Esophagus squamous epithelium (tissue), 5 donors: ENCODE measurements at regions not wholly inside any gene's neighbourhood (a gene's known extent, or its start where the extent isn't known, plus 50 kb on each side); places are given as distances from the start of the nearest gene placed in this dataset.

Experiments
- DNase-seq: peaks from one replicate; lab custom pipeline; 2025; lab: John Stamatoyannopoulos, UW
- H3K27ac ChIP-seq, 4 donors: fragments of 200-600 bp; sonication (generic); one replicate each; pipeline ENCODE4 v1.5.1; 2016 to 2019; ENCODE audit warnings: mild to moderate bottlenecking in 1 of 4
- H3K27me3 ChIP-seq, 4 donors: fragments of 200-600 bp; sonication (generic); 1 replicate in 3 of 4; 2 replicates in 1 of 4; pipeline versions ENCODE4 v1.5.1 to v1.6.0; 2017 to 2021; ENCODE audit warnings: antibody characterized with exemption in 1 of 4
- H3K36me3 ChIP-seq, 3 donors: fragments of 200-600 bp; sonication (generic); one replicate each; pipeline ENCODE4 v1.5.1; 2016 to 2019
- H3K4me1 ChIP-seq, 3 donors: fragments of 200-600 bp; sonication (generic); one replicate each; pipeline ENCODE4 v1.5.1; 2017 to 2019
- H3K4me3 ChIP-seq, 4 donors: fragments of 200-600 bp; sonication (generic); 1 replicate in 3 of 4; 2 replicates in 1 of 4; pipeline ENCODE4 v1.5.1; 2016 to 2019; ENCODE audit warnings: mild to moderate bottlenecking in 2 of 4, moderate library complexity in 1 of 4
- H3K9me3 ChIP-seq, 3 donors: fragments of 200-600 bp; sonication (generic); one replicate each; pipeline ENCODE4 v1.5.1; 2016 to 2019
- POLR2A ChIP-seq, 4 donors: fragments of 450-650 bp; IDR thresholded peaks; one replicate each; pipeline ENCODE4 v1.6.1; 2017; ENCODE audit warnings: antibody characterized with exemption in 4 of 4, mild to moderate bottlenecking in 4 of 4, moderate library complexity in 3 of 4
- WGBS, 2 donors: methylation state at CpG; one replicate each; pipeline ENCODE4 v1.1.5; 2018; 5-methylcytosine and 5-hydroxymethylcytosine counted together
- intact Hi-C: fragments of 100-400 bp; cut with DNase I; formaldehyde crosslinking; loops from one replicate; pipeline ENCODE4 v1.15.0; 2022
- TF ChIP-seq, protein P1 (sequence below), 6 experiments: fragments of 450-650 bp in 4 of 6; fragments of 200-600 bp in 2 of 6; sonication (generic) in 2 of 6; IDR thresholded peaks; one replicate each; pipeline ENCODE4 v1.5.1; 2016 to 2019; ENCODE audit warnings: antibody characterized with exemption in 6 of 6, mild to moderate bottlenecking in 4 of 6, moderate library complexity in 4 of 6
- donor health status: DM: yes; HTN: yes; CAD: no.

DNA sequence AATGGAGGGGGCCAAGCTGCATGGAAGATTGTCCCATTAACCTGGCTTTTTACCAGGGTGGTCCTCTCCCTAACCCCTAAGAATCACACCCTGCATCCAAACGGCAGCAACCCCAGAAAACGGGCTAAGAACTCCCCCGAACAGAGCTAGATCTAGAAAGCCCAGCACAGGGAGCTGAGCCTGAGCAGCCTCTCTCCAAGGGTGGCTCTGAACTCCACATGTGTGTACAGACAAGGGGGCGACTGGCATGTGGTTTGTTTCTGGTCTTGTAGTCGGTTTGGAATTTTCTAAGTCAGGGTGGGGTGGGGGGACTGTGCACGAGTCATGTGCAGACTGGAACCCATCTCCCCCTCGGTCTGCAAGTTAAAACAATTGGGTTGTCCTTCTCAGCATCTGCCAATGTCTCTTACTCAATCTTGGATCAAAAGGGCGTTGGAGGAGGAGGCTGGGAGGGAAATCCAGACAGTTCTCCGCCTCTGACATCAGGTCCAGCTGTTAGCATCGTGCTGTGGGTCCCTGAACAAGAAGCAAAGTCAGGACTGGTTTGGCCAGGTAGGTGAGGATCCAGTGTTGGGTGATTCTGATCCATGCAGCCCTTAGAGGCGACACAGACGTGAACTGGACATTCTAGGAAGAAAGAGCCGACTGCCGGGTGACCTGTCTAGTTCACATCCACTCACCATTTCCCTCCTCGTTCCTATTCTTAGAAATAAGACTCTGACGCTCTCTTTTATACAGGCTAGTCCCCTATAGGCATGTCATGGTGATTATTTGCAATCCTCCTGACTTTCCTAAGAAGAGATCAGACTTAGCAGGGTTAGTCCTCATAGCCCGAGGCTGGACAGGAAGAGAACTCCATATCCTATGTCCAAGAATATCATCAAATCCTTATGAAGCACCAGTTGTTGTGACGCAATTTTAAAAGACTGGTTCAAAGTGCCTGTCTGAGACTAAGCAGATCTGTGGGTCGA is 381.8 kb downstream of the SOX9 start:
- H3K27ac ChIP-seq: peak overlapping the region; percentile 59 to 83 (median 73)
- peaks cover 13 to 27% (median 20%) of the 10 kb centered on the region in 3 donors for H3K4me1 ChIP-seq
- H3K27me3 ChIP-seq: peaks cover 0 to 3% (median 0%) of the 10 kb centered on the region in 4 donors
- 27 to 31% methylated on average over 15 of the region's 19 CpGs for WGBS, 2 donors
- H3K36me3 ChIP-seq: no peaks in the 10 kb centered on the region
- no peaks in the 10 kb centered on the region for H3K9me3 ChIP-seq
- no peak for TF ChIP-seq POLR2A (IDR thresholded peaks at IDR 0.05)
- TF ChIP-seq, protein P1, sequence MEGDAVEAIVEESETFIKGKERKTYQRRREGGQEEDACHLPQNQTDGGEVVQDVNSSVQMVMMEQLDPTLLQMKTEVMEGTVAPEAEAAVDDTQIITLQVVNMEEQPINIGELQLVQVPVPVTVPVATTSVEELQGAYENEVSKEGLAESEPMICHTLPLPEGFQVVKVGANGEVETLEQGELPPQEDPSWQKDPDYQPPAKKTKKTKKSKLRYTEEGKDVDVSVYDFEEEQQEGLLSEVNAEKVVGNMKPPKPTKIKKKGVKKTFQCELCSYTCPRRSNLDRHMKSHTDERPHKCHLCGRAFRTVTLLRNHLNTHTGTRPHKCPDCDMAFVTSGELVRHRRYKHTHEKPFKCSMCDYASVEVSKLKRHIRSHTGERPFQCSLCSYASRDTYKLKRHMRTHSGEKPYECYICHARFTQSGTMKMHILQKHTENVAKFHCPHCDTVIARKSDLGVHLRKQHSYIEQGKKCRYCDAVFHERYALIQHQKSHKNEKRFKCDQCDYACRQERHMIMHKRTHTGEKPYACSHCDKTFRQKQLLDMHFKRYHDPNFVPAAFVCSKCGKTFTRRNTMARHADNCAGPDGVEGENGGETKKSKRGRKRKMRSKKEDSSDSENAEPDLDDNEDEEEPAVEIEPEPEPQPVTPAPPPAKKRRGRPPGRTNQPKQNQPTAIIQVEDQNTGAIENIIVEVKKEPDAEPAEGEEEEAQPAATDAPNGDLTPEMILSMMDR (IDR thresholded peaks at IDR 0.05): no peak
- no peak for DNase-seq
- intact Hi-C loops: no loop called here
- H3K4me3 ChIP-seq: peak overlapping the region in 1 of 4 donors; percentile 28

DNA sequence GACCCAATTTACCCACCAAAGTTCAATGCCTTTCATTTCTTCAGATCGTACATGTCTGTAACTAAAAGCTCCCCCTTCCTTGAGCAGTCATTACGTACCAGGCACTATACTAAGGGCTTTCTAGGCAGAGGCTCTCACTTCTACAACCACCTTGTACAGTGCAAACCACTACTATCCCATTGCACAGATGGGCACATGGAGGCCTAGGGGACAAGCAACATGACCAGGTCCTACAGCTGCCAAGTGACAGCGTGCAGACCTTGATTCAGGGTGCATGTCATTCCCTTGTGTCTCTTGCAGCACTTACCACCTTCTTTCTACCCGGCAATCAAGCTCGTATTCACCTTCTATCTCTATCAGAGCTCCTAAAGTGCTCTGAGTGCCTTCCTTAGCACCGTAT is 382.7 kb downstream of the SOX9 start:
- WGBS, 2 donors: 84 to 92% methylated on average over 6 of the region's 6 CpGs
- DNase-seq: no peak
- H3K27ac ChIP-seq: no peak overlapping the region
- H3K36me3 ChIP-seq: no peaks in the 10 kb centered on the region
- TF ChIP-seq, protein P1 (IDR thresholded peaks at IDR 0.05): no peak
- TF ChIP-seq POLR2A (IDR thresholded peaks at IDR 0.05): no peak
- peaks cover 0 to 3% (median 0%) of the 10 kb centered on the region in 4 donors for H3K27me3 ChIP-seq
- H3K4me1 ChIP-seq: peaks cover 13 to 27% (median 20%) of the 10 kb centered on the region in 3 donors
- intact Hi-C loops: no loop called here
- no peaks in the 10 kb centered on the region for H3K9me3 ChIP-seq
- no peak overlapping the region for H3K4me3 ChIP-seq

DNA sequence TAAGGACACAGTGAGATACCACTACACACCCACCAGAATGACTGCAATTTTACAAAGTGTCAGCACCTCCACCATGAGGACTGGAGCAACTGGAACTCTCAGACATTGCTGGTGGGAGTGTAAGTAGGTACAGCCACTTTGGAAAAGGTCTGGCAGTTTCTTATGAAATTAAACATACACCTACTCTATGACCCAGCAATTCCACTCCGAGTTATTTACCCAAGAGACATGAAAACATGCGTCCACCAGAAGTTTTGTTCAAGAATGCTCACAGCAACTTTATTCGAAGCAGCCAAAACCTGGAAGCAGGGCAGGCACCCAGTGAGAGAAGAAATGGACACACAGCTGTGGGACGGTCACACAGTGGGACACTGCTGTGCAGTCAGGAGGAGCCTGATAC is 384.0 kb downstream of the SOX9 start:
- TF ChIP-seq, protein P1 (IDR thresholded peaks at IDR 0.05): no peak
- TF ChIP-seq POLR2A (IDR thresholded peaks at IDR 0.05): no peak
- H3K27ac ChIP-seq: no peak overlapping the region
- H3K9me3 ChIP-seq: no peaks in the 10 kb centered on the region
- H3K36me3 ChIP-seq: no peaks in the 10 kb centered on the region
- intact Hi-C loops: no loop called here
- H3K4me1 ChIP-seq: peaks cover 13 to 27% (median 20%) of the 10 kb centered on the region in 3 donors
- peaks cover 0 to 3% (median 0%) of the 10 kb centered on the region in 4 donors for H3K27me3 ChIP-seq
- no peak overlapping the region for H3K4me3 ChIP-seq
- WGBS, 2 donors: 86 to 96% methylated on average over 4 of the region's 4 CpGs
- no peak for DNase-seq

DNA sequence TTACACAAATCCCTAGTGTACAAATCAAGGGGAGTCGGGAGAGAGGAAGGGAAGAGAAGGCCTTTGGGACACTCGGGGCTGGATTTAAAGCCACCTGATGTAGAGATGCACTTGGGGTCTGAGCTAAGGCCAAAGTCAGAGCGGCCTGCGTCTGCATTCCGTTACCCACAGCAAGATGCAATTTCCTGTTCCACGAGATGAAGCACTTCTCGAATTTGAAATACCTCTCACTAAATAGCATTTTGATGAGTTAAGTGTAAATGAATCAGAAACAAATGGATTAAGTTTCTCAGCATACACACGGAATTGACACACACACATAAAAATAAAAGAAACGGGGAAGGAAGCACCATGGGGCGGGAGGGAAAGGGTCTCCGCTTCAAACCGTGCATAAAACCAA is 386.0 kb downstream of the SOX9 start:
- Histone ChIP-seq H3K36me3 (no peaks in the 10 kb centered on the region), H3K4me1 (peaks cover 13 to 38% (median 18%) of the 10 kb centered on the region in 3 donors), H3K9me3 (no peaks in the 10 kb centered on the region), H3K4me3 (no peak overlapping the region), H3K27me3 (no peaks in the 10 kb centered on the region), H3K27ac (no peak overlapping the region)
- intact Hi-C loops: no loop called here
- no peak for DNase-seq
- no peak for TF ChIP-seq POLR2A (IDR thresholded peaks at IDR 0.05)
- 74 to 78% methylated on average over 12 of the region's 12 CpGs for WGBS, 2 donors

DNA sequence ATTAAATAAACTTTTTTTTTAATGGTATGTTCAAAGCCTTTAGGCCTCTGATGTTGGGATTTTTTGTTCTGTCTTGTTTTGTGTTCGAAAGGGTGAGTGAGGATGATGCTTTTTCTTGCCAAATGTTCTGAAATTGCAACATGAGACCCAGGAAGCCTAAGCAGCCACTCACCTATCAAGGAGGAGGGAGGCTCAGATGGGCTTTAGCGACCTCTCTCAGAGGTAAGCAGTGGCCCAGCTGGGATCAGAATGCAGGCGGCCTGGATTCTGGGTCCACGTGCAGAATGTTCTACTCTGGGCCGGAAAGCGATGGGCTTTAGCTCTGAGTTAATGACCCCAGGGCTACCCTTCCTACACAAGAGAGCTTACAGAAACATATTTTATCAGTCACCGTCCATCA is 386.6 kb downstream of the SOX9 start:
- no peaks in the 10 kb centered on the region for H3K27me3 ChIP-seq
- no peaks in the 10 kb centered on the region for H3K9me3 ChIP-seq
- no peak overlapping the region for H3K4me3 ChIP-seq
- H3K36me3 ChIP-seq: no peaks in the 10 kb centered on the region
- WGBS, 2 donors: 64 to 78% methylated on average over 7 of the region's 7 CpGs
- intact Hi-C loops: no loop called here
- no peak for DNase-seq
- H3K4me1 ChIP-seq: peaks cover 9 to 37% (median 15%) of the 10 kb centered on the region in 3 donors
- no peak overlapping the region for H3K27ac ChIP-seq
- TF ChIP-seq, protein P1 (IDR thresholded peaks at IDR 0.05): no peak
- no peak for TF ChIP-seq POLR2A (IDR thresholded peaks at IDR 0.05)
